ENCODE measurements at regions not wholly inside any gene's neighbourhood (a gene's known extent, or its start where the extent isn't known, plus 50 kb on each side); places are given as distances from the start of the nearest gene placed in this dataset.

DNA sequence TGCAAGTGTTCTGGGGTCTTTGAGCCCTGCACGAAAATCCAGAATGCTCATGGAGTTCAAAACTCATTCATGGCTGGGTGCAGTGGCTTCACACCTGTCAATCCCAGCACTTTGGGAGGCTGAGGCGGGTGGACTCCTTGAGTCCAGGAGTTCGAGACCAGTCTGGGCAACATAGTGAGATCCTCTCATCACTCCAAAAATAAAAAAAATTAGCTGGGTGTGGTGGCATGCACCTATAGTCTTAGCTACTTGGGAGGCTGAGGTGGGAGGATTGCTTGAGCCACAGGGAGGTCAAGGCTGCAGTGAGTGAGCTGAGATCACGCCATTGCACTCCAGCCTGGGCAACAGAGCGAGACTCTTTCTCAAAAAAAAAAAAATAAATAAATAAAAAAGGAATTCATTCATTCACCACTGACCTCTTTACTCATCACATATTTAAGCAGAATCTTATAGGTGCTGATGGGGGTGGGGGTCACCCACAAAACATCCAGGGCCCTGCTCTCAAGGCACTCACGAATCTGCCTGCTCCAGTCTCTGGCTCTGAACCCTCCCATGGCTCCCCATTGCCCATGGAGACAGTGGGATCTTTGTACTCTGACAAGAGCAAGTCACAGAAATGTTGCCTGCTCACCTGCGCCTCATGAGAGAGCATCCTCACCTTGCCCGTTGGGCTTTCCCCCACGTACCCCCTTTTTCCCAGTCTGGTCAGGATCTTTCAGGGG lies 76.7 kb upstream of the IER5L start:
- TF ChIP-seq EZH2 (IDR thresholded peaks at IDR 0.05; ENCODE audit: borderline replicate concordance, low read depth, low read length, poor library complexity, severe bottlenecking) (no peak), CTCF (conservative IDR thresholded peaks at IDR 0.05; ENCODE audit: low read depth, low read length) (no peak)
